HCT116 (cell line): ENCODE measurements at regions not wholly inside any gene's neighbourhood (a gene's known extent, or its start where the extent isn't known, plus 50 kb on each side); places are given as distances from the start of the nearest gene placed in this dataset.

Experiments used
- CTCF ChIP-seq, 3 experiments: fragments of 200-600 bp in 1 of 3; sonication (generic) in 1 of 3; IDR thresholded peaks in 2 of 3; conservative IDR thresholded peaks in 1 of 3; 2 replicates each; pipeline ENCODE4 v1.5.1; 2012 to 2017; ENCODE audit warnings: low read depth in 2 of 3, low read length in 2 of 3, antibody characterized with exemption in 1 of 3, borderline replicate concordance in 1 of 3, control low read depth in 1 of 3, mild to moderate bottlenecking in 1 of 3, mixed read lengths in 1 of 3, mixed run types in 1 of 3, moderate library complexity in 1 of 3; ENCODE audit not compliant: insufficient read depth in 1 of 3
- EGR1 ChIP-seq: IDR thresholded peaks from 2 replicates; pipeline ENCODE4 v1.6.1; 2012; ENCODE audit warnings: low read depth
- EZH2 ChIP-seq: fragments of 200-600 bp; sonication (generic); IDR thresholded peaks from 2 replicates; pipeline ENCODE4 v1.6.1; 2017; ENCODE audit warnings: antibody characterized with exemption, mixed run types
- FOSL1 ChIP-seq: IDR thresholded peaks from 2 replicates; pipeline ENCODE4 v1.6.1; 2012; ENCODE audit warnings: low read depth
- REST ChIP-seq: IDR thresholded peaks from 2 replicates; pipeline ENCODE4 v1.6.1; 2012; ENCODE audit warnings: low read depth
- SIN3A ChIP-seq: IDR thresholded peaks from 2 replicates; pipeline ENCODE4 v1.6.1; 2012; ENCODE audit warnings: low read depth
- SRF ChIP-seq: IDR thresholded peaks from 2 replicates; pipeline ENCODE4 v1.6.1; 2012; ENCODE audit warnings: low read depth
- ZBTB33 ChIP-seq: IDR thresholded peaks from 2 replicates; pipeline ENCODE4 v1.6.1; 2011; ENCODE audit warnings: mild to moderate bottlenecking, low read length, moderate library complexity; ENCODE audit not compliant: insufficient replicate concordance; ENCODE audit errors: extremely low read depth

DNA sequence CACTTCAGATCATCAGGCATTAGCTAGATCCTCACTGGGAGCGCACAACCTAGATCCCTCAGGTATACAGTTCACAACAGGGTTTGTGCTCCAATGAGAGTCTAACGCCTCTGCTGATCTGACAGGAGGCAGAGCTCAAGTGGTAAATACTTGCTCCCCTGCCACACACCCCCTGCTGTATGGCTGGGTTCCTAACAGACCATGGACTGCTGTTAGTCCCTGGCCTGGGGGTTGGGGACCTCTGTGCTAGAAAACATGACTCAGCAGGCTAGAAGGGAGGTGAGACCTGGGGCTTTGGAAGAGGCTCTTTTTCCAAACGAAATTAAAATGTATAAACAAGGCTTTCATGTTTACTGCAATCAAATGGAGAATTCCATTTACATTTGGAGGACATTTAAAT lies 691.1 kb downstream of the FLRT2 start (continued):
- no peak for TF ChIP-seq REST
- no peak for TF ChIP-seq SIN3A
- no peak for TF ChIP-seq ZBTB33
- TF ChIP-seq FOSL1 = no peak
- no peak for TF ChIP-seq SRF
- TF ChIP-seq EZH2 = no peak
- no peak for TF ChIP-seq CTCF (IDR thresholded peaks at IDR 0.05 in 2 of 3, conservative IDR thresholded peaks at IDR 0.05 in 1 of 3; ENCODE audit: borderline replicate concordance in 1 of 3, insufficient read depth in 1 of 3, low read depth in 2 of 3, low read length in 2 of 3)
- TF ChIP-seq EGR1 = no peak
- TF ChIP-seq, all 23 proteins: peak for 0
